CD1c-positive myeloid dendritic cell (primary cell): ENCODE measurements at regions not wholly inside any gene's neighbourhood (a gene's known extent, or its start where the extent isn't known, plus 50 kb on each side); places are given as distances from the start of the nearest gene placed in this dataset.

Source experiments
- DNase-seq: peaks from one replicate; pipeline ENCODE4 v3.0.0-alpha.2; 2016; ENCODE audit errors: extremely low spot score

- DNase-seq, result no peak
Observed at GRCh38 chr7:36006636-36007229, 146.3 kb upstream of the EEPD1 start.

GRCh38 chr7:36010656-36011587, 142.1 kb upstream of the EEPD1 start:
- no peak for DNase-seq

- DNase-seq, result no peak
Observed at GRCh38 chr7:36011588-36011965, 141.5 kb upstream of the EEPD1 start.

DNA sequence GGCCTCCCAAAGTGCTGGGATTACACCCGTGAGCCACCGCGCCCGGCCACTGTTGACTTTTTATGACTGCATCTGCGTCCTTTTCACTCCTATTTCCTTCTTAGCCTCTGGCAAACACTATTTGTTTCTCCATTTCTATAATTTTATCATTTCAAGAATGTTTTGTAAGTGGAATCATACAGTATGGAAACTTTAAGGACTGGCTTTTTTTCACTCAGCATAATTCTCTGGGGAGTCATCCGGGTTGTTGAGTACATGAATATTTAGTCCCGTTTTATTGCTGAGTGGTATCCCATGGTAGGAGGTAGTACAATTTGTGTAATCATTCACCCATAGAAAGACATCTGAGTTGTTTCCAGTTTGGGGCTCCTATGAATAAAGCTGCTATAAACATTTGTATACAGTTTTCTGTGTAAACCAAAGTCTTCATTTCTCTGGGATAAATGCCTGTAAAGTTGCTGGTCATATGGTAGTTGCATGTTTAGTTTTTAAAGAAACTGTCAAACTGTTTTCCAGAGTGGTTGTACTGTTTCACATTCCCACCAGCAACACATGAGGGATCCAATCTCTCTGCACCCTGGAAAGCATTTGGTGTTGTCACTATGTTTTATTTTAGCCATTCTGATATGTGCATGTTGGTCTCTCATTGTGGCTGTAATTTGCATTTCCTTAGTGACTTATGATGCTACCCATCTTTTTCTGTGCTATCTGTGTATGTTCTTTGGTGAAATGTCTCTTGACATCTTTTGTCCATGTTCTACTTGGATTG, 139.6 kb upstream of the EEPD1 start:
- no peak for DNase-seq

- no peak for DNase-seq
Observed at GRCh38 chr7:36014961-36015360, 138.1 kb upstream of the EEPD1 start.

DNA sequence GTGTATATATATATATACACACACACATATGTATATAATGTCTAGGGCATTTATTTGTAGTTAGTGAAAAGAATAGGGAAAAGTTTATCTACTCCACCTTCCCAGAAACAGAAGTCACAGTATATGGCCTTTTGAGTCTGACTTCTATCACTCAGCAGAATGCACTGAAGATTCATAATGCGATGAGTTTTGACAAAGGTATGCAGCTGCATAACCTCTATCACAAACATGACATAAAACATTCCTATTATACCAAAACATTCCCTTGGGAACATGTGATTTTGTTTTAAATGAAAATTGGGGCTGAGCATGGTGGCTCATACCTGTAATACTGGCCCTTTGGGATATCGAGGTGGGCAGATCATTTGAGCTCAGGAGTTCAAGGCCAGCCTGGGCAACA, 137.3 kb upstream of the EEPD1 start:
- DNase-seq, result no peak

- DNase-seq, result no peak
Observed at GRCh38 chr7:36016648-36017047, 136.4 kb upstream of the EEPD1 start.

- DNase-seq, result no peak
Observed at GRCh38 chr7:36017111-36017510, 135.9 kb upstream of the EEPD1 start.

DNA sequence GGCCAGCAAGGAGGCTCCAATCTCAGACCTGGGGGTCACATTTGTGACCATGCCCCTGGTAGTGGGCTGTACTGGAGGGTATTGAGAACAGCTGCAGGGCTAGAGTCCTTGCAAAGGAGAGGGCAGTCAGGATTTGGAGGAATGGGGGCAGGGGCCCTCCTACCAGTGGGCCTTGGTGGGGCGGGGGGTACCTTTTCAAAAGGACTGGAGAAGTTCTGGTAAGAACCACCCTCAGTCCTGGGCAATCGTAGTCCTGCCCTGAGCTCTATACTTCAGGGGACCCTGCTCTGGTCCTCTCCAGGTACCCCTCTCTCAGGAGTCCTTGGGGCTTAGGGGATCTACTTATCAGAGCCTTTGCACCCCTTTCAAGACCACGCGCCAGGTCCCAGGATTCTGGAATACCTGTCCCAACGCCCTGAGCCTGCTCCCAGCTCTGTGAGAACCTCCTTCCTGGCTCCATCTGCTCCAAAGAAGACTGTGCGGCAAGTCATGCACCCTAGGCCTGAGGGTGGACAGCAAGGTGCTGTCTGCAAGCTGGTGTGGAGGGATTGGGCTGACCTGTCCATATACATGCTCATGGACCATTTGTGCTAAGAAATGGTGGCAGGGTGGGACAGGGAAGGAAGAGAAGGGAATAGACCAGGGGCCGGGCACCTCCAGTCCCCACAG, 134.1 kb upstream of the EEPD1 start:
- DNase-seq, result no peak

DNA sequence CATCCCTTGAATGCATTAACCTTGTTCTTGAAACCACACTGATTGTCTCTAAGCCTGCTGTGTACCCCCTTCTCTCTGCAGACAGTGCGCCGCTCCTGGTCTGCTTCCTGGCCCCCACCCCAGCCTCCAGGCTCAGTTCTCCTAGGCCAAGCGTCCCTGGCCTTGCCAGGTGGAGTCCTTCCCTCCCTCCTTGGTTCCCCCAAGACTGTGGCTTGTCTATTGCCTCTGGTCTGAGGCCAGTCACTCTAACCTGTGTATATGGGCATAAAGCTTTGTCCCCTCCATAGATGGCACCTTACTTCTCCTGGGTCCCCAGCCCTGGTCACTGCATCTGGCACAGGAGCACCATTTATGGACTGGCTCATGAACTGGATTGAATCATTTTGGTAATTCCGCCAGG, 133.5 kb upstream of the EEPD1 start:
- DNase-seq, result no peak

GRCh38 chr7:36019980-36020379, 133.1 kb upstream of the EEPD1 start:
- DNase-seq, result no peak

- DNase-seq, result no peak
Observed at GRCh38 chr7:36021367-36021766, 131.7 kb upstream of the EEPD1 start.

DNA sequence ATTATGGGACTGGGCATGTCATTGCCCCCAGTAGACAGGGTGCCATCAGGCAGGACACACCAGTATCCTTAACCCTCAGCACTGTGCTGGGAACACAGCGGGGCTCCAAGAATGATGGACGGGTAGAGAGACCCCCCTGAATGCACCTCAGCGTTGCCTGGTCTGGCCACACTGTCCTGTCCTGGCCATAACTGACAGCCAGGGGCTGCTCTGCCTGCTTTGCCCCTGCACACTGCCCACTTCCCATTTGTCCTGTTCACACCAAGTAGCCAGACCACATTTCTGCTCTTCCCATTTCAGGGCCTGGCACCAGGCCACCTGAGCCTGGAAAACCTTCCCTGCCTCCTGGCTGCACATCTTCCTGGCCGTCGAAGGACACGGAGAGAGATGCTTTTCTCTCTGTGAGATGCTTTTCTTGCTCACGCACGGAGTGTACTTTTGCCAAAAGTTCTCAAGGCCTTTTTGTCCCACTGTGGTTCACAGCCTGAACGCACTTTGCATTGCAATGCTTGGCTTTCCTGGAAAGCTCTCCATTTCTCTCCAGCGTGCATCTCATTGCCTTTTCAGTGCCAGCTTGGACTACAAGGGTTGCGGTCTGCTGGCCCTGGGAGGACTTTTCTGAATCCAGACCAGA, 131.0 kb upstream of the EEPD1 start:
- DNase-seq, result no peak

DNA sequence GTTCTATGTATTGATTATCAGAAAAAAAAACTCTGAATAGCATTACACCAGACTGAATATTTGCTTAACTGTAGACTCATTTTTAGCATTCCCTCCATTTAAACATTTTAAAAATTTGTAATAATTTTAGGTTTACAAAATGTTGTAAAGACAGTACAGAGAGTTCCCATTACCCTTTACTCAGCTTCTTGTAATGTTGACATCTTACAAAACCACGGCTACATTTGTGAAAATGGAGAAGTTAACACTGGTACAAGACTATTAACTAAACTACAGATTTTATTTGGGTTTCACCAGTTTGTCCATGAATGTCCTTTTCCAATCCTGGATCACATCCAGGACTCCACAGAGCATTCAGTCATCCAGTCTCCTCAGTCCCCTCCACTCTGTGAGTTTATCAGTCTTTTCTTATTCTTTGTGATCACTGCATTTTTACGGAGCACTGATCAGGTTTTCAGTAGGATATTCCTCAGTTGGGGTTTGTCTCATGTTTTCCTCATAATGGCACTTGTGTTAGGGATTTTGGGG, 130.0 kb upstream of the EEPD1 start:
- DNase-seq, result peak; percentile 34

- DNase-seq, result no peak
Observed at GRCh38 chr7:36025190-36025589, 127.9 kb upstream of the EEPD1 start.

- no peak for DNase-seq
Observed at GRCh38 chr7:36029311-36029710, 123.7 kb upstream of the EEPD1 start.

- DNase-seq, result no peak
Observed at GRCh38 chr7:36029853-36030515, 123.1 kb upstream of the EEPD1 start.

- DNase-seq, result no peak
Observed at GRCh38 chr7:36032361-36032818, 120.7 kb upstream of the EEPD1 start.

- no peak for DNase-seq
Observed at GRCh38 chr7:36034020-36034419, 119.0 kb upstream of the EEPD1 start.

DNA sequence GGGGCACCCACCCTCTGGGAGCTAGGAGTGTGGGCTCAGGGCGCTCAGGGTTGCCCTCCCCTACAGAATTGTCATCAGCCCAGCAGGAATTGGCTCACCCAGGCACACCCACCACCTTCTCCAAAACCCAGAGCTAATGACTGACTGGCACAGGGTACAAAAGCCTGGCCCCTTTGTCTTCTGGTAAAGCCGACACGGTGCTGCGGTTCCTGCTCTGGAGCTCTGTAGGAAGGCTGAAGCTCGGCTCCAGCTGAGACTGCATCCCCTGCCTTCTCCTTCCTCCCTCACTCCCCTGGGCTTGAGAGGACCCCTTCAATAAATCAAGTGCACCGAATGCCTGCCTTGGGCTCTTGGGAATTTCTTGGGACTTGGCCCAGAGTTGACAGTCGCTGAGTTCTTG, 117.9 kb upstream of the EEPD1 start:
- no peak for DNase-seq

DNA sequence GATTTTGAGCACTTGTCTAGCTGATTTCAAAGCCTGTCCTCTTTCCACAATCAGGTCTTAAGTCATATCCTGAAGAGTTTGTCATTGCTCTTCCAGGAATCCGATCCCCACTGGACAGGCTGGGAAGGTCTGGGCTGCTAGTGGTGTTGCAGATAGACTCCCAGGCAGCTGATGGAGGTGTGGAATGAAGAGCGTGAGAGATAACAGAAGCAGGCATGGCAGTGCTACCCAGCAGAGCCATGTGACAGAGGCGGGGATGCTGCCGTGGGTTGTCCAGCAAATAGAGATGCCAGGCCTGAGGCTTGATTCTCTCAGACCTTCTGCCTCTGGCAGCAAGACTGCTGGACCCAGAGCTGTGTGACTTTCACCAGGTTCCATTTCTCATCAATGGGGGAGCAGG, 116.5 kb upstream of the EEPD1 start:
- DNase-seq, result no peak
